Heart left ventricle (tissue), 13 donors: ENCODE measurements at regions not wholly inside any gene's neighbourhood (a gene's known extent, or its start where the extent isn't known, plus 50 kb on each side); places are given as distances from the start of the nearest gene placed in this dataset.

Experiments used
- POLR2A ChIP-seq, 2 donors: fragments of 450-650 bp; IDR thresholded peaks; one replicate each; pipeline ENCODE4 v1.6.1; 2017; ENCODE audit warnings: antibody characterized with exemption in 2 of 2, mild to moderate bottlenecking in 2 of 2, moderate library complexity in 2 of 2
- TF ChIP-seq, protein P1 (sequence below), 12 donors: fragments of 200-600 bp; sonication (generic) in 4 of 12; IDR thresholded peaks; one replicate each; pipeline versions ENCODE4 v1.5.0 to v1.8.0; 2018 to 2022; ENCODE audit warnings: antibody characterized with exemption in 12 of 12, mild to moderate bottlenecking in 5 of 12
- donor health status: ischemic (EF 13 %, LVEDD 7.1; RV severe dilation, severe dysfunction).
- donor health status: DM: no; HTN: yes; CAD: no.
- donor health status: DM: no; HTN: no; CAD: no.
- donor health status: ischemic (EF 25% LVEDD 6.9; RV normal size, moderate dysfunction).
- donor health status: ischemic (EF 25% LVEDD 5.7; RV mildly dilated, moderate dysfunction).
- donor health status: ischemic (EF 35%, LVEDD 5.7; RV mildly dilated, moderate dysfunction).
- donor health status: nonischemic (EF 11% LVEDD 7.7; RV severe dilation, severe dysfunction).
- donor health status: DM: yes; HTN: yes; CAD: no.
- donor health status: PGD.
- donor health status: ischemic (EF 29% LVEDD 5.4; RV normal size, mild dysfunction).
- donor health status: nonischemic (EF 23%, LVEDD 6.1; RV moderate dilation, normal function).

- TF ChIP-seq, protein P1, sequence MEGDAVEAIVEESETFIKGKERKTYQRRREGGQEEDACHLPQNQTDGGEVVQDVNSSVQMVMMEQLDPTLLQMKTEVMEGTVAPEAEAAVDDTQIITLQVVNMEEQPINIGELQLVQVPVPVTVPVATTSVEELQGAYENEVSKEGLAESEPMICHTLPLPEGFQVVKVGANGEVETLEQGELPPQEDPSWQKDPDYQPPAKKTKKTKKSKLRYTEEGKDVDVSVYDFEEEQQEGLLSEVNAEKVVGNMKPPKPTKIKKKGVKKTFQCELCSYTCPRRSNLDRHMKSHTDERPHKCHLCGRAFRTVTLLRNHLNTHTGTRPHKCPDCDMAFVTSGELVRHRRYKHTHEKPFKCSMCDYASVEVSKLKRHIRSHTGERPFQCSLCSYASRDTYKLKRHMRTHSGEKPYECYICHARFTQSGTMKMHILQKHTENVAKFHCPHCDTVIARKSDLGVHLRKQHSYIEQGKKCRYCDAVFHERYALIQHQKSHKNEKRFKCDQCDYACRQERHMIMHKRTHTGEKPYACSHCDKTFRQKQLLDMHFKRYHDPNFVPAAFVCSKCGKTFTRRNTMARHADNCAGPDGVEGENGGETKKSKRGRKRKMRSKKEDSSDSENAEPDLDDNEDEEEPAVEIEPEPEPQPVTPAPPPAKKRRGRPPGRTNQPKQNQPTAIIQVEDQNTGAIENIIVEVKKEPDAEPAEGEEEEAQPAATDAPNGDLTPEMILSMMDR (IDR thresholded peaks at IDR 0.05) = no peak
- no peak for TF ChIP-seq POLR2A (IDR thresholded peaks at IDR 0.05)
Measured at GRCh38 chr9:26706223-26706622, 186.4 kb downstream of the CAAP1 start.
